ENCODE measurements at regions not wholly inside any gene's neighbourhood (a gene's known extent, or its start where the extent isn't known, plus 50 kb on each side); places are given as distances from the start of the nearest gene placed in this dataset.
A peak's percentile ranks its signal among the peaks of the same experiment; 100 is the strongest.

DNA sequence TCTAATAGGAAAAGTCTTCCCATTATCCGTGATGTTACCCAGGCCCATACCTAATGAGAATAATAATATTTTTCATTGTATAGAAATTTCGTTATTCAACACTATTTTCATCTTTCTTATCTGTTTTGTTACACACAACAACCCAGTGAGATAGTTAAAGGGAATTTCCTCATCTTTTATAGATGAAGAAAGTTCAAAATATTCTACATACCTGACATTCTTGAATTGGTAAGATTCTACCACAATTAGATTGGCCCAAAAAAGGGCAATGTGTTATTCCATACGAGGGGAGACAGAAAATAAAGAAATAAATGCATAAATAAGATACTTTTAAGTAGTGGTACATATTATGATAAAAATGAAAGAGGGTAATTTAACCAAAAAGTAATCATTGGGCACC is 405.5 kb upstream of the ADAMTS5 start:
- Histone ChIP-seq H3K27ac (no peak overlapping the region), H3K9me3 (ENCODE audit: low read depth) (no peaks in the 10 kb centered on the region), H3K4me1 (ENCODE audit: low read depth) (peaks cover 23% of the 10 kb centered on the region), H3K27me3 (no peaks in the 10 kb centered on the region), H3K36me3 (no peaks in the 10 kb centered on the region), H3K4me3 (no peak overlapping the region)
- TF ChIP-seq, protein P1, sequence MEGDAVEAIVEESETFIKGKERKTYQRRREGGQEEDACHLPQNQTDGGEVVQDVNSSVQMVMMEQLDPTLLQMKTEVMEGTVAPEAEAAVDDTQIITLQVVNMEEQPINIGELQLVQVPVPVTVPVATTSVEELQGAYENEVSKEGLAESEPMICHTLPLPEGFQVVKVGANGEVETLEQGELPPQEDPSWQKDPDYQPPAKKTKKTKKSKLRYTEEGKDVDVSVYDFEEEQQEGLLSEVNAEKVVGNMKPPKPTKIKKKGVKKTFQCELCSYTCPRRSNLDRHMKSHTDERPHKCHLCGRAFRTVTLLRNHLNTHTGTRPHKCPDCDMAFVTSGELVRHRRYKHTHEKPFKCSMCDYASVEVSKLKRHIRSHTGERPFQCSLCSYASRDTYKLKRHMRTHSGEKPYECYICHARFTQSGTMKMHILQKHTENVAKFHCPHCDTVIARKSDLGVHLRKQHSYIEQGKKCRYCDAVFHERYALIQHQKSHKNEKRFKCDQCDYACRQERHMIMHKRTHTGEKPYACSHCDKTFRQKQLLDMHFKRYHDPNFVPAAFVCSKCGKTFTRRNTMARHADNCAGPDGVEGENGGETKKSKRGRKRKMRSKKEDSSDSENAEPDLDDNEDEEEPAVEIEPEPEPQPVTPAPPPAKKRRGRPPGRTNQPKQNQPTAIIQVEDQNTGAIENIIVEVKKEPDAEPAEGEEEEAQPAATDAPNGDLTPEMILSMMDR (IDR thresholded peaks at IDR 0.05; ENCODE audit: low read depth, low read length) = no peak
- peak in 1 of 2 donors; percentile 29 for DNase-seq (ENCODE audit: low read depth in 1 of 2, low spot score in 1 of 2)

DNA sequence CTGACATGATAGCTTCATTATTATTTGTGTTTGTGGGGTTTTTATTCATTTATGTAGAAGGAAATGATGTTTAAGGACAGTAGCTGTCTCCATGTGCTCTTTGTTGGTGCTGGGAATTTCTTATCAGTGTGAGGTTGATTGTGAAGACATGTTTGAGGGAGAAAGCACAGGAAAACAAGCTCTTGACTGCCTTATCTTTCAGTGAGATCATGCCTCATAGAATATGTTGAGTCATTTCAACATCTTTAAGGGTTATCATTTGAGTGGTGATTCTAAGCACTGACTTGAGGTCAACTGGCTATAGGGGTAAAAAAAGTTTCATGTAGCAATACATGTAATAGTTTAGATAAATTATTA is 405.1 kb upstream of the ADAMTS5 start:
- TF ChIP-seq, protein P1 (IDR thresholded peaks at IDR 0.05; ENCODE audit: low read depth, low read length) = no peak
- Histone ChIP-seq H3K4me3 (no peak overlapping the region), H3K9me3 (ENCODE audit: low read depth) (no peaks in the 10 kb centered on the region), H3K36me3 (no peaks in the 10 kb centered on the region), H3K27me3 (no peaks in the 10 kb centered on the region), H3K27ac (peak overlapping the region; percentile 35), H3K4me1 (ENCODE audit: low read depth) (peaks cover 23% of the 10 kb centered on the region)
- DNase-seq (ENCODE audit: low read depth in 1 of 2, low spot score in 1 of 2) = peak in 1 of 2 donors; percentile 60

DNA sequence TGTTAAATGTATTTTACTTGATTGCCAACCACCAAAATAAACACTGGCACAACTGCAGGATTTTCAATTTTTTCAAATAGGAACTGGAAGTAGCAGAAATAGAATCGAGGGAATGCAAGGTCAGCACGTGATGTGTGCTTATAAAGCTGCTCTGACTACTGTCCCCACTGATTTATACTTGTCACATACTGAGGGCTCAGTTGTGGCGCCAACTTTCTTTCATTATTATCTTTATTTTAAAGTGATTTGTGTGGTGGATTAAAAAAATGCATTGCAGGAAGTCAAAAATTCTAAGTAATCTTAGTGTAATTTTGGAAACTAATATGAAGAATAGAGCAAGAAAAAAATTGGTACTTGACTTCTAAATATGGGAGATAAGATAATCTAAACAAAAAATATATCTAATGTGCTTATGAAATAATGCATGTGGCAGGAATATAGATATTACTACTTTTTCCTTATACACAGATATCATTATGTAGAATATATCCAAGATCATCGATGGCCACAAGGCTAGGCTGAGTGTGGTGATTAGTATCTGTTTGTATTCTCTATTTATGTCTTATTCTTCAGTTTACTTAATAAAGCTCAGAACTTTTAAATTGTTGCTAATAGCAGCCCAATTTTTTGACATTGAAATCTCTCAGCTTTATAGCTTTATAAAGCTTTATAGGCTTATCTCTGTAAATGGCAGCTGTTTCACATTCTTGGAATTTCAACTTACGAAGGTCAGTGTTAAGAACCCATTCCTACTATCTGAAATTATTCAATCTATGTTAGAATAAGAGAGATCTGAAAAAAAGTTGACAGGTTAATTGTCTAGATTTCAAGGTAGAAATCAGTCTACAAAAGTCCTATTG is 404.5 kb upstream of the ADAMTS5 start:
- H3K4me3 ChIP-seq = no peak overlapping the region
- no peaks in the 10 kb centered on the region for H3K9me3 ChIP-seq (ENCODE audit: low read depth)
- H3K4me1 ChIP-seq (ENCODE audit: low read depth) = peaks cover 23% of the 10 kb centered on the region
- peak overlapping the region; percentile 35 for H3K27ac ChIP-seq
- peak; percentile 9 to 65 for DNase-seq (ENCODE audit: low read depth in 1 of 2, low spot score in 1 of 2)
- TF ChIP-seq, protein P1 (IDR thresholded peaks at IDR 0.05; ENCODE audit: low read depth, low read length) = no peak
- H3K36me3 ChIP-seq = no peaks in the 10 kb centered on the region
- H3K27me3 ChIP-seq = no peaks in the 10 kb centered on the region

DNA sequence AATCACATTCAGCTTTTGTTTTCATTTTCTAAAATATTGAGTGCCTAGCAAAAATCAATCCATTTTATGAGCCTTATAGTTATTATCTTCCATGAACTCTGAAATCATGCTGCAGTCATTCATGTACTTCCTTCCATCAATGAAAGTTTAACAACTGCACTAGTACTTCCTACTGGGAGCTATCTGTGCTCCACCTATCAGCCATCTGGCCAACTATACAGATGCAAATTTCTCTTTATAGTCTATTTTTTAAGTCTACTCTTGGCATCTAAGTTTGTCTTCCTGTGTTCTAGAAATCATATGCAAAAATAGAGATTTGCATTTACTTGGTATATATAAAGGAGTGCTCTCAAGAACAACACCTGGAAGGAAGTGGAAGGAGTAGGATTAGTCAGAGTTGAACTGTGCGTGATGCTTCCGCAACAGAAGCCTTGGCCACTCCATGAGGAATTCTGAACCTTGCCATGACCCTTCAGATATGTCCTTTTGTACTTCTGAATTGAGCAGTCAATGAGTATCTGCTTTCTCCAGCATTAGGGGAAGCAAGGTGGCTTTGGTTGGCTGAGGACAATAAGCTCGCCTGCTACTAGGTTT is 403.2 kb upstream of the ADAMTS5 start:
- TF ChIP-seq, protein P1 (IDR thresholded peaks at IDR 0.05; ENCODE audit: low read depth, low read length) = no peak
- peaks cover 23% of the 10 kb centered on the region for H3K4me1 ChIP-seq (ENCODE audit: low read depth)
- H3K4me3 ChIP-seq = no peak overlapping the region
- H3K36me3 ChIP-seq = no peaks in the 10 kb centered on the region
- no peaks in the 10 kb centered on the region for H3K9me3 ChIP-seq (ENCODE audit: low read depth)
- H3K27me3 ChIP-seq = no peaks in the 10 kb centered on the region
- no peak overlapping the region for H3K27ac ChIP-seq
- DNase-seq (ENCODE audit: low read depth in 1 of 2, low spot score in 1 of 2) = no peak

DNA sequence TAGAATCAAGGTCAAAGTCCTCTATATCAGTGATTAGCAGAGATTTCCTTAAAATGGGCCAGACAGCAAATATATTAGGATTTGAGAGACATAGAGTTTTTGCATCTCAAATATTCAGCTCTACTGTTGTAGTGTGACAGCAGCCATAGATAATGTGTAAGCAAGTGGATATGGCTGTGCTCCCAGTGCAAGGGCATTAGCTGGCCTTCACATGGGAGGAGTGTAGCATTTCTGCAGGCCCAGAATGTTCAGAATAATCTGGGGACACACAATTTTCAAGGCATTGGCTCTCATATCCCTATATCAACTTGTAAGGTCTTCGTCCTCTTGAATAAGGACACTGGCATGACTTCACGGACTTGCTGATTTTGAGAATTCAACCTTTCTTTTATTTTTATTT is 402.3 kb upstream of the ADAMTS5 start:
- TF ChIP-seq, protein P1 (IDR thresholded peaks at IDR 0.05; ENCODE audit: low read depth, low read length) = no peak
- no peak for DNase-seq (ENCODE audit: low read depth in 1 of 2, low spot score in 1 of 2)
- peaks cover 23% of the 10 kb centered on the region for H3K4me1 ChIP-seq (ENCODE audit: low read depth)
- H3K4me3 ChIP-seq = no peak overlapping the region
- no peaks in the 10 kb centered on the region for H3K36me3 ChIP-seq
- H3K27ac ChIP-seq = no peak overlapping the region
- no peaks in the 10 kb centered on the region for H3K27me3 ChIP-seq
- H3K9me3 ChIP-seq (ENCODE audit: low read depth) = no peaks in the 10 kb centered on the region
